ENCODE measurements at regions not wholly inside any gene's neighbourhood (a gene's known extent, or its start where the extent isn't known, plus 50 kb on each side); places are given as distances from the start of the nearest gene placed in this dataset.

DNA sequence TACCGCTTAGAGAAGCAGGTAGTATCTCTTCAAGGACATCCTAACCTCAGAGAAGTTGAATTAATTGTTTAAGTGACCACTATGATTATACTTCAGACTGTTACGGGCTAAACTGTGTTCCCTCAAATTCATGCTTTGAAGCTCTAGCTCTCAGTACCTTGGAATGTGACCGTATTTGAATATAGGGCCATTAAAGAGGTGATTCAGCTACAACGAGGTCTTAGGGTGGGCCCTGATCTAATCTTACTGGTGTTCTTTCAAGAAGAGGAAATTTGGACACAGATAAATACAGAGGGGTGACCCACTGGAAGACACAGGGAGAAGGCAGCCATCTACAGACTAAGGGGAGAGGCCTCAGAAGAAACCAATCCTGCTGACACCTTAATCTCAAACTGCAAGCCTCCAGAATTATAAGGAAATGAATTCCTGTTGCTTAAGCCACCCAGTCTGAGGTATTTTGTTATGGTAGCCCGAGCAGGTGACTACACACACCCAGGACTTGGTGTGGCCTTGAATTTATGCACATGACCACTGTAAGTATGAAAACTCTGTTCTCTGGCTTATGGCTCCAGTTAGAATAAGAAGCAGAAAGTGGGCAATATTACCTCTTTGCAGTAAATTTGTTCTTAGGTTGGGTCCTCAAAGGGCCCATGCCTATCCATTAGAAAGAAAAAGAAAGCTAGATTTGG, 249.1 kb downstream of the DHX35 start:
- dilution Hi-C loops (cut with MboI; ENCODE audit: extremely low pct_ligation_motif_present, low sequenced_read_pairs) = no loop called here
- POLR2A ChIA-PET = no interaction called here
- no peaks in the 10 kb centered on the region for H3K9me3 ChIP-seq (replicated peaks; ENCODE audit: control insufficient read depth, insufficient read depth, low read length)

More for the DNA sequence above, 249.1 kb downstream of the DHX35 start:
- Histone ChIP-seq H3K9ac (replicated peaks; ENCODE audit: extremely low read depth, insufficient read depth, low read length) (no peak overlapping the region), H4K20me1 (replicated peaks; ENCODE audit: control insufficient read depth, extremely low read depth, insufficient read depth, low read length) (no peaks in the 10 kb centered on the region), H3K4me3 (replicated peaks in 1 of 3; ENCODE audit: insufficient read depth in 1 of 3, low read depth in 1 of 3, low read length in 3 of 3) (no peak overlapping the region), H3K9me1 (replicated peaks; ENCODE audit: control insufficient read depth, extremely low read depth, insufficient read depth, low read length) (no peaks in the 10 kb centered on the region), H3K4me1 (ENCODE audit: control insufficient read depth, extremely low read depth, insufficient read depth, low read length) (no peaks in the 10 kb centered on the region), H3K79me2 (ENCODE audit: control insufficient read depth, insufficient read depth, low read length) (no peaks in the 10 kb centered on the region), H3K27ac (ENCODE audit: insufficient read depth, low read depth, low read length) (no peak overlapping the region), H3K36me3 (ENCODE audit: control insufficient read depth in 2 of 2, extremely low read depth in 1 of 2, insufficient read depth in 2 of 2, low read length in 2 of 2) (no peaks in the 10 kb centered on the region), H3K4me2 (ENCODE audit: insufficient read depth, low read length) (no peak overlapping the region), H3K27me3 (ENCODE audit: control insufficient read depth in 2 of 2, insufficient read depth in 2 of 2, low read length in 2 of 2) (no peaks in the 10 kb centered on the region), H2AFZ (ENCODE audit: low read depth, low read length) (no peak overlapping the region)
- intact Hi-C loops (cut with micrococcal nuclease) = no loop called here
- no peak for FAIRE-seq
- BruUV-seq (replicated peaks) = no TSS peak
- TF ChIP-seq, protein P1, sequence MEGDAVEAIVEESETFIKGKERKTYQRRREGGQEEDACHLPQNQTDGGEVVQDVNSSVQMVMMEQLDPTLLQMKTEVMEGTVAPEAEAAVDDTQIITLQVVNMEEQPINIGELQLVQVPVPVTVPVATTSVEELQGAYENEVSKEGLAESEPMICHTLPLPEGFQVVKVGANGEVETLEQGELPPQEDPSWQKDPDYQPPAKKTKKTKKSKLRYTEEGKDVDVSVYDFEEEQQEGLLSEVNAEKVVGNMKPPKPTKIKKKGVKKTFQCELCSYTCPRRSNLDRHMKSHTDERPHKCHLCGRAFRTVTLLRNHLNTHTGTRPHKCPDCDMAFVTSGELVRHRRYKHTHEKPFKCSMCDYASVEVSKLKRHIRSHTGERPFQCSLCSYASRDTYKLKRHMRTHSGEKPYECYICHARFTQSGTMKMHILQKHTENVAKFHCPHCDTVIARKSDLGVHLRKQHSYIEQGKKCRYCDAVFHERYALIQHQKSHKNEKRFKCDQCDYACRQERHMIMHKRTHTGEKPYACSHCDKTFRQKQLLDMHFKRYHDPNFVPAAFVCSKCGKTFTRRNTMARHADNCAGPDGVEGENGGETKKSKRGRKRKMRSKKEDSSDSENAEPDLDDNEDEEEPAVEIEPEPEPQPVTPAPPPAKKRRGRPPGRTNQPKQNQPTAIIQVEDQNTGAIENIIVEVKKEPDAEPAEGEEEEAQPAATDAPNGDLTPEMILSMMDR (IDR thresholded peaks at IDR 0.05; ENCODE audit: extremely low read depth in 1 of 2, insufficient read depth in 1 of 2, low read depth in 1 of 2, low read length in 2 of 2) = no peak
- TF ChIP-seq POLR2AphosphoS5 (IDR thresholded peaks at IDR 0.05; ENCODE audit: insufficient read depth, low read depth, low read length) = no peak
- no peak for TF ChIP-seq JUN (IDR thresholded peaks at IDR 0.05; ENCODE audit: borderline replicate concordance, insufficient read depth, insufficient read length, low read depth)
- no peak for TF ChIP-seq EZH2 (IDR thresholded peaks at IDR 0.05; ENCODE audit: borderline replicate concordance, low read depth, low read length, severe bottlenecking)
- TF ChIP-seq FOS (IDR thresholded peaks at IDR 0.05; ENCODE audit: borderline replicate concordance, insufficient read depth, low read length) = no peak
- TF ChIP-seq POLR2A (IDR thresholded peaks at IDR 0.05; ENCODE audit: low read depth, low read length) = no peak
- TF ChIP-seq MYC (IDR thresholded peaks at IDR 0.05; ENCODE audit: low read depth, low read length) = no peak
- TF ChIP-seq GATA2 (IDR thresholded peaks at IDR 0.05; ENCODE audit: insufficient read depth, insufficient read length, low read depth, low read length) = no peak
- TF ChIP-seq, protein P2, sequence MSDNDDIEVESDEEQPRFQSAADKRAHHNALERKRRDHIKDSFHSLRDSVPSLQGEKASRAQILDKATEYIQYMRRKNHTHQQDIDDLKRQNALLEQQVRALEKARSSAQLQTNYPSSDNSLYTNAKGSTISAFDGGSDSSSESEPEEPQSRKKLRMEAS (IDR thresholded peaks at IDR 0.05; ENCODE audit: insufficient read depth, insufficient read length) = no peak
- CTCF ChIA-PET = interaction anchor here (0.8 kb wide), 1 partner anchor 100 kb away, joined by 3 read pairs; no protein-coding TSS in a partner anchor
- DNase-seq (ENCODE audit: low read depth, low spot score) = no peak
